HG03159 (cell line): ENCODE measurements at regions not wholly inside any gene's neighbourhood (a gene's known extent, or its start where the extent isn't known, plus 50 kb on each side); places are given as distances from the start of the nearest gene placed in this dataset.

ENCODE experiments used
- ATAC-seq: cut with Tn5 transposase; IDR thresholded peaks from one replicate; pipeline ENCODE4 v1.9.1; 2021; ENCODE audit warnings: mild to moderate bottlenecking, moderate library complexity; ENCODE audit not compliant: unreplicated experiment

- no peak for ATAC-seq
Measured at GRCh38 chr3:13266005-13266404, 154.1 kb downstream of the NUP210 start.

- no peak for ATAC-seq
Measured at GRCh38 chr3:13265507-13265906, 154.6 kb downstream of the NUP210 start.

- no peak for ATAC-seq
Measured at GRCh38 chr3:13265016-13265415, 155.1 kb downstream of the NUP210 start.

GRCh38 chr3:13264468-13264795 is 155.7 kb downstream of the NUP210 start:
- no peak for ATAC-seq

- ATAC-seq = no peak
Measured at GRCh38 chr3:13263770-13264467, 156.2 kb downstream of the NUP210 start.

GRCh38 chr3:13262493-13263211 is 157.5 kb downstream of the NUP210 start:
- ATAC-seq = peak; percentile 60

GRCh38 chr3:13261892-13262291 is 158.2 kb downstream of the NUP210 start:
- ATAC-seq = no peak

GRCh38 chr3:13261104-13261830 is 158.9 kb downstream of the NUP210 start:
- no peak for ATAC-seq

GRCh38 chr3:13260259-13261103 is 159.6 kb downstream of the NUP210 start:
- no peak for ATAC-seq

GRCh38 chr3:13259831-13260230 is 160.3 kb downstream of the NUP210 start:
- ATAC-seq = no peak

GRCh38 chr3:13258986-13259514 is 161.1 kb downstream of the NUP210 start:
- no peak for ATAC-seq

- ATAC-seq = no peak
Measured at GRCh38 chr3:13258280-13258679, 161.8 kb downstream of the NUP210 start.

- no peak for ATAC-seq
Measured at GRCh38 chr3:13257666-13258065, 162.5 kb downstream of the NUP210 start.

GRCh38 chr3:13256845-13257244 is 163.3 kb downstream of the NUP210 start:
- no peak for ATAC-seq

- ATAC-seq = no peak
Measured at GRCh38 chr3:13254028-13254951, 165.8 kb downstream of the NUP210 start.

- no peak for ATAC-seq
Measured at GRCh38 chr3:13253208-13253937, 166.7 kb downstream of the NUP210 start.

GRCh38 chr3:13252207-13252606 is 167.9 kb downstream of the NUP210 start:
- ATAC-seq = no peak

- ATAC-seq = no peak
Measured at GRCh38 chr3:13251166-13251903, 168.8 kb downstream of the NUP210 start.
